Testis (tissue), 2 donors: ENCODE measurements at regions not wholly inside any gene's neighbourhood (a gene's known extent, or its start where the extent isn't known, plus 50 kb on each side); places are given as distances from the start of the nearest gene placed in this dataset.

Experiments
- DNase-seq: peaks from one replicate; pipeline ENCODE4 v3.0.0-alpha.2; 2019
- H3K27ac ChIP-seq, 2 donors: fragments of 200-600 bp; sonication (generic); one replicate each; pipeline ENCODE4 v1.5.1; 2019
- H3K27me3 ChIP-seq: fragments of 200-600 bp; sonication (generic); one replicate; pipeline ENCODE4 v1.5.1; 2019
- H3K36me3 ChIP-seq: fragments of 200-600 bp; sonication (generic); one replicate; pipeline ENCODE4 v1.5.1; 2017; ENCODE audit warnings: low read depth; ENCODE audit errors: missing control alignments
- H3K4me1 ChIP-seq: fragments of 200-600 bp; sonication (generic); one replicate; pipeline ENCODE4 v1.5.1; 2019
- H3K4me3 ChIP-seq, 2 donors: fragments of 200-600 bp; sonication (generic); one replicate each; pipeline ENCODE4 v1.5.1; 2017 to 2019
- H3K9me3 ChIP-seq: fragments of 200-600 bp; sonication (generic); one replicate; pipeline ENCODE4 v1.5.1; 2017
- CTCF ChIP-seq, 3 experiments: fragments of 450-650 bp in 2 of 3; fragments of 200-600 bp in 1 of 3; sonication (generic) in 1 of 3; IDR thresholded peaks; one replicate each; pipeline ENCODE4 v1.5.1; 2016 to 2019; ENCODE audit warnings: antibody characterized with exemption in 3 of 3, mild to moderate bottlenecking in 2 of 3, moderate library complexity in 1 of 3
- POLR2A ChIP-seq: fragments of 450-650 bp; IDR thresholded peaks from one replicate; pipeline ENCODE4 v1.6.1; 2017; ENCODE audit warnings: antibody characterized with exemption, mild to moderate bottlenecking, moderate library complexity
- WGBS, 2 donors: methylation state at CpG; one replicate each; pipeline ENCODE4 v1.1.5; 2018; 5-methylcytosine and 5-hydroxymethylcytosine counted together
- intact Hi-C: fragments of 100-400 bp; cut with DNase I; formaldehyde crosslinking; loops from one replicate; pipeline ENCODE4 v1.15.1; 2023; ENCODE audit warnings: low total_unique reads

- peak overlapping the region; percentile 94 for H3K27ac ChIP-seq
- H3K36me3 ChIP-seq, result no peaks in the 10 kb centered on the region
- H3K4me3 ChIP-seq, result peak overlapping the region in 1 of 2 donors; percentile 30
- peaks cover 80% of the 10 kb centered on the region for H3K4me1 ChIP-seq
- TF ChIP-seq POLR2A (no peak), CTCF (IDR thresholded peaks at IDR 0.05) (no peak)
- 37 to 42% methylated on average over 12 to 20 of the region's 20 CpGs for WGBS, 2 donors
- peak; percentile 72 for DNase-seq
- H3K27me3 ChIP-seq, result no peaks in the 10 kb centered on the region
- no peaks in the 10 kb centered on the region for H3K9me3 ChIP-seq
- intact Hi-C loops, result no loop called here
These were observed 235.3 kb downstream of the SEC14L1 start for GRCh38 chr17:77375917-77376651.

- peak overlapping the region in 1 of 2 donors; percentile 30 for H3K4me3 ChIP-seq
- peaks cover 80% of the 10 kb centered on the region for H3K4me1 ChIP-seq
- 37 to 55% methylated on average over 27 to 30 of the region's 31 CpGs for WGBS, 2 donors
These were observed 236.3 kb downstream of the SEC14L1 start for GRCh38 chr17:77376795-77377709.

GRCh38 chr17:77377710-77378235 lies 237.0 kb downstream of the SEC14L1 start:
- Histone ChIP-seq H3K27ac (peak overlapping the region; percentile 94), H3K27me3 (no peaks in the 10 kb centered on the region), H3K9me3 (no peaks in the 10 kb centered on the region), H3K4me1 (peaks cover 81% of the 10 kb centered on the region), H3K36me3 (no peaks in the 10 kb centered on the region), H3K4me3 (no peak overlapping the region)
- no peak for TF ChIP-seq POLR2A
- no peak for TF ChIP-seq CTCF (IDR thresholded peaks at IDR 0.05)
- intact Hi-C loops, result no loop called here
- DNase-seq, result no peak
- 41 to 55% methylated on average over 5 to 11 of the region's 11 CpGs for WGBS, 2 donors

More at GRCh38 chr17:77376795-77377709, 236.3 kb downstream of the SEC14L1 start:
- peak overlapping the region; percentile 94 for H3K27ac ChIP-seq
- H3K36me3 ChIP-seq, result no peaks in the 10 kb centered on the region
- intact Hi-C loops, result no loop called here
- no peaks in the 10 kb centered on the region for H3K27me3 ChIP-seq
- no peaks in the 10 kb centered on the region for H3K9me3 ChIP-seq
- DNase-seq, result peak; percentile 91
- TF ChIP-seq CTCF (IDR thresholded peaks at IDR 0.05), result no peak

- TF ChIP-seq CTCF (IDR thresholded peaks at IDR 0.05) (no peak), POLR2A (no peak)
- peak overlapping the region; percentile 82 to 94 for H3K27ac ChIP-seq
- DNase-seq, result no peak
- H3K4me3 ChIP-seq, result no peak overlapping the region
- H3K4me1 ChIP-seq, result peaks cover 88% of the 10 kb centered on the region
- WGBS, 2 donors, result 76 to 77% methylated on average over 13 to 16 of the region's 22 CpGs
- no peaks in the 10 kb centered on the region for H3K27me3 ChIP-seq
- intact Hi-C loops, result no loop called here
- no peaks in the 10 kb centered on the region for H3K36me3 ChIP-seq
- no peaks in the 10 kb centered on the region for H3K9me3 ChIP-seq
These were observed 237.7 kb downstream of the SEC14L1 start for GRCh38 chr17:77378318-77379064.
